H1 (cell line): ENCODE measurements at regions not wholly inside any gene's neighbourhood (a gene's known extent, or its start where the extent isn't known, plus 50 kb on each side); places are given as distances from the start of the nearest gene placed in this dataset.

Experiments
- CTCF ChIA-PET: fragments of 300-600 bp; sonication (Branson Sonifier 250); formaldehyde crosslinking; loops from one replicate; lab custom pipeline; 2021; ENCODE audit not compliant: partially characterized antibody; lab: Charles Lee
- POLR2A ChIA-PET: fragments of 300-600 bp; sonication (Branson Sonifier 250); formaldehyde crosslinking; loops from one replicate; lab custom pipeline; 2021; ENCODE audit warnings: inconsistent platforms; ENCODE audit not compliant: partially characterized antibody; lab: Charles Lee
- DNase-seq, 2 experiments: peaks; one replicate each; pipeline versions ENCODE4 v3.0.0 to v3.0.0-alpha.2; 2010 to 2022; ENCODE audit warnings: low spot score in 2 of 2, low read depth in 1 of 2, mixed read lengths in 1 of 2
- FAIRE-seq: peaks from 2 replicates; lab custom pipeline; 2011; peaks lifted over from hg19 to GRCh38; lab: Jason Lieb, UNC
- H2AFZ ChIP-seq: 2 replicates; pipeline ENCODE4 v1.8.1; 2012; ENCODE audit warnings: low read length, inconsistent platforms
- H2AK5ac ChIP-seq: 2 replicates; pipeline ENCODE4 v1.6.1; 2013; ENCODE audit warnings: low read depth, low read length
- H2BK120ac ChIP-seq: replicated peaks from 2 replicates; pipeline ENCODE3; 2013; ENCODE audit warnings: low read depth, low read length, inconsistent platforms
- H2BK12ac ChIP-seq: 2 replicates; pipeline ENCODE4 v1.6.1; 2013; ENCODE audit warnings: low read depth, low read length
- H2BK15ac ChIP-seq: 2 replicates; pipeline ENCODE4 v1.6.1; 2013; ENCODE audit warnings: low read length
- H2BK20ac ChIP-seq: 2 replicates; pipeline ENCODE4 v1.6.1; 2013; ENCODE audit warnings: low read length
- H2BK5ac ChIP-seq: 2 replicates; pipeline ENCODE4 v1.6.1; 2013; ENCODE audit warnings: low read depth, low read length
- H3K14ac ChIP-seq: 2 replicates; pipeline ENCODE4 v1.6.1; 2013; ENCODE audit warnings: inconsistent platforms; ENCODE audit not compliant: insufficient read length
- H3K18ac ChIP-seq: 2 replicates; pipeline ENCODE4 v1.6.1; 2013; ENCODE audit warnings: low read length; ENCODE audit errors: extremely low read depth
- H3K23ac ChIP-seq: 2 replicates; pipeline ENCODE4 v1.6.1; 2013; ENCODE audit warnings: inconsistent platforms; ENCODE audit not compliant: insufficient read length
- H3K23me2 ChIP-seq: 2 replicates; pipeline ENCODE4 v1.6.1; 2013; ENCODE audit warnings: low read depth, low read length
- H3K27ac ChIP-seq: 2 replicates; pipeline ENCODE4 v1.6.1; 2011; ENCODE audit warnings: low read depth, low read length, inconsistent platforms
- H3K27me3 ChIP-seq, 4 experiments: replicated peaks in 1 of 4; 1 replicate in 1 of 4; 2 replicates in 3 of 4; pipeline versions ENCODE4 v1.6.1 to v1.8.1; 2011 to 2013; ENCODE audit warnings: low read length in 3 of 4, mild to moderate bottlenecking in 3 of 4, inconsistent platforms in 2 of 4, mixed read lengths in 2 of 4, moderate library complexity in 1 of 4; ENCODE audit not compliant: control insufficient read depth in 3 of 4, insufficient read depth in 3 of 4; ENCODE audit errors: extremely low read depth in 1 of 4
- H3K36me3 ChIP-seq, 4 experiments: 2 replicates each; pipeline versions ENCODE4 v1.6.1 to v1.8.1; 2011 to 2013; ENCODE audit warnings: mild to moderate bottlenecking in 4 of 4, low read length in 3 of 4, moderate library complexity in 2 of 4, control low read depth in 1 of 4, inconsistent platforms in 1 of 4; ENCODE audit not compliant: insufficient read depth in 4 of 4, control insufficient read depth in 2 of 4
- H3K4ac ChIP-seq: replicated peaks from 2 replicates; pipeline ENCODE3; 2013; ENCODE audit warnings: low read length, low read depth, mixed read lengths, inconsistent platforms; ENCODE audit not compliant: insufficient read length
- H3K4me1 ChIP-seq, 4 experiments: replicated peaks in 1 of 4; 1 replicate in 1 of 4; 2 replicates in 3 of 4; pipeline versions ENCODE4 v1.6.1 to v1.8.1; 2011 to 2013; ENCODE audit warnings: low read length in 3 of 4, inconsistent platforms in 2 of 4, mixed read lengths in 1 of 4; ENCODE audit not compliant: insufficient read depth in 4 of 4, control insufficient read depth in 3 of 4
- H3K4me2 ChIP-seq, 2 experiments: 2 replicates each; pipeline versions ENCODE4 v1.6.1 to v1.8.1; 2011 to 2013; ENCODE audit warnings: low read depth in 2 of 2, low read length in 2 of 2, control low read depth in 1 of 2, inconsistent platforms in 1 of 2, mild to moderate bottlenecking in 1 of 2; ENCODE audit not compliant: insufficient read depth in 1 of 2
- H3K4me3 ChIP-seq, 4 experiments: fragments of 200-600, 300-600 bp in 1 of 4; sonication (generic), shearing (Covaris generic), sonication (Bioruptor Twin) in 1 of 4; 2 replicates each; pipeline versions ENCODE4 v1.5.1 to v1.8.1; 2011 to 2016; ENCODE audit warnings: low read length in 4 of 4, low read depth in 3 of 4, control low read depth in 2 of 4, inconsistent platforms in 2 of 4, mild to moderate bottlenecking in 2 of 4, mixed read lengths in 1 of 4, moderate library complexity in 1 of 4; ENCODE audit not compliant: insufficient read depth in 2 of 4; ENCODE audit errors: extremely low read depth in 1 of 4
- H3K56ac ChIP-seq: replicated peaks from 2 replicates; pipeline ENCODE3; 2013; ENCODE audit warnings: low read depth, mild to moderate bottlenecking, mixed read lengths, low read length, inconsistent platforms; ENCODE audit not compliant: insufficient read length
- H3K79me1 ChIP-seq: 2 replicates; pipeline ENCODE4 v1.6.1; 2013; ENCODE audit warnings: low read depth, low read length, control low read depth
- H3K79me2 ChIP-seq, 2 experiments: 2 replicates each; pipeline versions ENCODE4 v1.6.1 to v1.8.1; 2012 to 2013; ENCODE audit warnings: low read length in 2 of 2, mild to moderate bottlenecking in 2 of 2, inconsistent platforms in 1 of 2; ENCODE audit not compliant: insufficient read depth in 2 of 2, control insufficient read depth in 1 of 2
- H3K9ac ChIP-seq, 4 experiments: replicated peaks in 1 of 4; 1 replicate in 1 of 4; 2 replicates in 3 of 4; pipeline versions ENCODE4 v1.6.1 to v1.8.1; 2011 to 2013; ENCODE audit warnings: low read depth in 3 of 4, low read length in 3 of 4, control low read depth in 2 of 4, mild to moderate bottlenecking in 2 of 4, moderate library complexity in 2 of 4, inconsistent platforms in 1 of 4; ENCODE audit errors: extremely low read depth in 1 of 4
- H3K9me3 ChIP-seq, 2 experiments: 2 replicates each; pipeline versions ENCODE4 v1.6.1 to v1.8.1; 2012 to 2013; ENCODE audit warnings: mild to moderate bottlenecking in 2 of 2, moderate library complexity in 2 of 2, control low read depth in 1 of 2, inconsistent platforms in 1 of 2, low read depth in 1 of 2, low read length in 1 of 2, mixed read lengths in 1 of 2; ENCODE audit not compliant: insufficient read depth in 2 of 2
- H4K20me1 ChIP-seq, 2 experiments: replicated peaks in 1 of 2; 2 replicates each; pipeline versions ENCODE3 to v1.8.1; 2011 to 2013; ENCODE audit warnings: inconsistent platforms in 2 of 2, low read length in 2 of 2, mild to moderate bottlenecking in 1 of 2; ENCODE audit not compliant: insufficient read depth in 2 of 2, control insufficient read depth in 1 of 2
- H4K5ac ChIP-seq: 2 replicates; pipeline ENCODE4 v1.6.1; 2013; ENCODE audit warnings: low read length, low read depth, mixed read lengths, inconsistent platforms; ENCODE audit not compliant: insufficient read length
- H4K8ac ChIP-seq: 2 replicates; pipeline ENCODE4 v1.8.0; 2013; ENCODE audit warnings: mild to moderate bottlenecking, moderate library complexity, low read length, inconsistent platforms; ENCODE audit not compliant: insufficient read depth; ENCODE audit errors: extremely low read depth
- H4K91ac ChIP-seq: replicated peaks from 2 replicates; pipeline ENCODE3; 2013; ENCODE audit warnings: low read length, mixed read lengths, inconsistent platforms; ENCODE audit not compliant: insufficient read length
- EP300 ChIP-seq, 2 experiments: IDR thresholded peaks; 1 replicate in 1 of 2; 2 replicates in 1 of 2; pipeline ENCODE4 v1.6.1; 2011 to 2012; ENCODE audit warnings: low read depth in 2 of 2, low read length in 2 of 2, mild to moderate bottlenecking in 2 of 2, borderline replicate concordance in 1 of 2, inconsistent platforms in 1 of 2, moderate library complexity in 1 of 2
- JUN ChIP-seq: IDR thresholded peaks from 2 replicates; pipeline ENCODE4 v1.6.1; 2011; ENCODE audit warnings: low read depth, mild to moderate bottlenecking, improper control_type of control experiment, low read length
- POU5F1 ChIP-seq: IDR thresholded peaks from 2 replicates; pipeline ENCODE4 v1.6.1; 2011; ENCODE audit warnings: low read depth, mild to moderate bottlenecking, low read length, moderate library complexity
- TEAD4 ChIP-seq: IDR thresholded peaks from 2 replicates; pipeline ENCODE4 v1.6.1; 2012; ENCODE audit warnings: low read depth, low read length, inconsistent platforms, mixed read lengths
- WGBS, 2 experiments: shearing (Covaris generic) in 1 of 2; methylation state at CpG; one replicate each; pipeline versions ENCODE4 v1.1.6 to v1.1.7; 2013 to 2015; ENCODE audit warnings: low lambda C conversion rate in 2 of 2, mixed read lengths in 2 of 2, inconsistent platforms in 1 of 2, low coverage in 1 of 2, missing lambda C conversion rate in 1 of 2; ENCODE audit not compliant: insufficient replicate concordance in 2 of 2, insufficient coverage in 1 of 2, insufficient read length in 1 of 2; ENCODE audit errors: extremely low coverage in 1 of 2, missing lambda C conversion rate in 1 of 2; 5-methylcytosine and 5-hydroxymethylcytosine counted together

DNA sequence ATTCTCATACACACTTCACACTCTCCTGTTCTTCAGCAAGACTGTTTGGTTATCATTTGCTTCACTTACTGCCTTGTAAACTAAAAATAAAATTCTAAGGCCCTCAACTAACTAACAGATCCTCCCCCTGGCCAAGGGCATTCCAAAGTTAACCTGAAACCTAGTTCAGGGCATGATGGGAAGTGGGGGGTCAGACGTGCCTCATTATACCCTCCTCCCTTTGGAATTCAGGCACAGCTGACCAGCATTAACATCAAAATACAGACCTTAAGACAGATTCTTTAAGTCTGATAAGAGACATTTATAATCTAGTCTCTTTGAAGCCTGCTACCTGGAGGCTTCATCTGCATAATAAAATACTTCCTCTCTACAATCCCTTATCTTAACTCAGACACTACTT lies 221.0 kb downstream of the NOL4 start:
- Histone ChIP-seq H2BK120ac (no peak overlapping the region), H3K4me3 (peak overlapping the region in 1 of 4 experiments; percentile 9; a peak in 1 of 8 replicates), H3K79me2 (no peaks in the 10 kb centered on the region), H3K9ac (no peak overlapping the region), H4K20me1 (no peaks in the 10 kb centered on the region), H3K23ac (no peak overlapping the region), H3K14ac (no peak overlapping the region), H3K79me1 (no peaks in the 10 kb centered on the region)
- DNase-seq: peak in 1 of 2 experiments; percentile 1
- 27% methylated on average over 1 of the region's 1 CpG; no CpG with 5 or more reads in 1 of the 2 experiments for WGBS, 2 experiments
- POLR2A ChIA-PET: no interaction called here
- peak; percentile 69; the same call in 1 of the 2 replicates for TF ChIP-seq TEAD4
- TF ChIP-seq POU5F1: peak; percentile 14; the same call in 1 of the 2 replicates
- peak in 1 of 2 experiments; percentile 10; a peak in 1 of 3 replicates for TF ChIP-seq EP300 (IDR thresholded peaks at IDR 0.05; ENCODE audit: borderline replicate concordance in 1 of 2, low read depth in 2 of 2, low read length in 2 of 2)
- TF ChIP-seq JUN: no peak
- TF ChIP-seq, all 59 proteins: peak for 3
- peak; percentile 62 for FAIRE-seq
- H3K36me3 ChIP-seq: no peaks in the 10 kb centered on the region; a peak in 1 of 8 replicates
- no peak overlapping the region for H2AK5ac ChIP-seq
- H3K27me3 ChIP-seq: no peaks in the 10 kb centered on the region
- CTCF ChIA-PET: no interaction called here
- H4K91ac ChIP-seq: no peak overlapping the region
- H4K8ac ChIP-seq: no peak overlapping the region
- no peak overlapping the region for H2BK15ac ChIP-seq
- peak overlapping the region; percentile 69; the same call in 1 of the 2 replicates for H2BK12ac ChIP-seq
- H3K4me2 ChIP-seq: no peak overlapping the region; a peak in 1 of 4 replicates
- H4K5ac ChIP-seq: peak overlapping the region; percentile 53
- H3K4ac ChIP-seq: no peak overlapping the region
- H3K27ac ChIP-seq: no peak overlapping the region
- peaks cover 2 to 5% of the 10 kb centered on the region in 2 experiments; a peak in 1 of 4 replicates for H3K9me3 ChIP-seq
- no peak overlapping the region for H2AFZ ChIP-seq
- peaks cover 0 to 5% (median 0%) of the 10 kb centered on the region in 4 experiments; a peak in 2 of 7 replicates for H3K4me1 ChIP-seq
- H3K18ac ChIP-seq: peak overlapping the region; percentile 15; the same call in 1 of the 2 replicates
- H2BK20ac ChIP-seq: no peak overlapping the region
- H3K23me2 ChIP-seq: no peaks in the 10 kb centered on the region
- H3K56ac ChIP-seq: no peak overlapping the region
- 0 out of 2 replicates have a peak overlapping the region, but pooled peaks have one; percentile 62 for H2BK5ac ChIP-seq
